ENCODE measurements at regions not wholly inside any gene's neighbourhood (a gene's known extent, or its start where the extent isn't known, plus 50 kb on each side); places are given as distances from the start of the nearest gene placed in this dataset.

GRCh38 chr4:138851391-138852335 is 163.9 kb upstream of the NOCT start:
- no peak for DNase-seq

- no peak for DNase-seq
Measured at GRCh38 chr4:138845664-138846063, 169.9 kb upstream of the NOCT start.

GRCh38 chr4:138845054-138845453 is 170.5 kb upstream of the NOCT start:
- DNase-seq = no peak

GRCh38 chr4:138843616-138844015 is 172.0 kb upstream of the NOCT start:
- DNase-seq = no peak

GRCh38 chr4:138841343-138841742 is 174.2 kb upstream of the NOCT start:
- no peak for DNase-seq

- DNase-seq = no peak
Measured at GRCh38 chr4:138838251-138838650, 177.3 kb upstream of the NOCT start.

GRCh38 chr4:138835832-138836533 is 179.6 kb upstream of the NOCT start:
- peak in 1 of 2 experiments; percentile 8 for DNase-seq

- no peak for DNase-seq
Measured at GRCh38 chr4:138833974-138834373, 181.6 kb upstream of the NOCT start.

GRCh38 chr4:138832563-138832962 is 183.0 kb upstream of the NOCT start:
- no peak for DNase-seq

GRCh38 chr4:138831948-138832347 is 183.6 kb upstream of the NOCT start:
- no peak for DNase-seq

- DNase-seq = no peak
Measured at GRCh38 chr4:138828926-138829325, 186.7 kb upstream of the NOCT start.

GRCh38 chr4:138826754-138827153 is 188.8 kb upstream of the NOCT start:
- DNase-seq = no peak

GRCh38 chr4:138826322-138826721 is 189.3 kb upstream of the NOCT start:
- no peak for DNase-seq

GRCh38 chr4:138821331-138821730 is 194.2 kb upstream of the NOCT start:
- no peak for DNase-seq

GRCh38 chr4:138816875-138817274 is 198.7 kb upstream of the NOCT start:
- no peak for DNase-seq

GRCh38 chr4:138815811-138816210 is 199.8 kb upstream of the NOCT start:
- no peak for DNase-seq

GRCh38 chr4:138805736-138806135 is 209.8 kb upstream of the NOCT start:
- no peak for DNase-seq

GRCh38 chr4:138804711-138805110 is 210.9 kb upstream of the NOCT start:
- no peak for DNase-seq

GRCh38 chr4:138803051-138803450 is 212.5 kb upstream of the NOCT start:
- no peak for DNase-seq

- DNase-seq = no peak
Measured at GRCh38 chr4:138802499-138802898, 213.1 kb upstream of the NOCT start.

- DNase-seq = no peak
Measured at GRCh38 chr4:138800421-138800820, 215.2 kb upstream of the NOCT start.

GRCh38 chr4:138798404-138798803 is 217.2 kb upstream of the NOCT start:
- DNase-seq = no peak

GRCh38 chr4:138797646-138798045 is 217.9 kb upstream of the NOCT start:
- no peak for DNase-seq

- no peak for DNase-seq
Measured at GRCh38 chr4:138796761-138797160, 218.8 kb upstream of the NOCT start.

All from AML-193 (cell line).